GM23338 (cell line): ENCODE measurements at regions not wholly inside any gene's neighbourhood (a gene's known extent, or its start where the extent isn't known, plus 50 kb on each side); places are given as distances from the start of the nearest gene placed in this dataset.

Experiments
- ATAC-seq: fragments of 200-7000 bp; cut with Tn5 transposase; 3 replicates; pipeline ENCODE4 v1.9.1; 2020
- DNase-seq: peaks from one replicate; pipeline ENCODE4 v3.0.0-alpha.2; 2015; ENCODE audit warnings: low spot score
- H2AFZ ChIP-seq: fragments of 200-600 bp; sonication (generic); 2 replicates; pipeline ENCODE4 v1.8.0; 2016; ENCODE audit warnings: antibody characterized with exemption, mild to moderate bottlenecking, moderate library complexity
- H3F3A ChIP-seq: fragments of 200-600 bp; sonication (generic); replicated peaks from 2 replicates; pipeline ENCODE4 v1.8.0; 2017; ENCODE audit warnings: antibody characterized with exemption, mixed run types, low read depth
- H3K27ac ChIP-seq: fragments of 200-600 bp; sonication (generic); 2 replicates; pipeline ENCODE4 v1.6.1; 2016; ENCODE audit warnings: low read depth
- H3K27me3 ChIP-seq: fragments of 200-600 bp; sonication (generic); 2 replicates; pipeline ENCODE4 v1.8.0; 2016; ENCODE audit warnings: mild to moderate bottlenecking, mixed run types, moderate library complexity; ENCODE audit not compliant: insufficient read depth
- H3K36me3 ChIP-seq: fragments of 200-600 bp; sonication (generic); 2 replicates; pipeline ENCODE4 v1.8.0; 2016; ENCODE audit warnings: mild to moderate bottlenecking; ENCODE audit not compliant: insufficient read depth
- H3K4me1 ChIP-seq: fragments of 200-600 bp; sonication (generic); 2 replicates; pipeline ENCODE4 v1.8.0; 2016; ENCODE audit warnings: mild to moderate bottlenecking, moderate library complexity; ENCODE audit not compliant: insufficient read depth
- H3K4me2 ChIP-seq: fragments of 200-600 bp; sonication (generic); 2 replicates; pipeline ENCODE4 v1.7.1; 2017; ENCODE audit warnings: mixed run types
- H3K4me3 ChIP-seq: fragments of 200-600 bp; sonication (generic); 2 replicates; pipeline ENCODE4 v1.6.1; 2016; ENCODE audit warnings: mixed run types
- H3K79me2 ChIP-seq: fragments of 200-600 bp; sonication (generic); replicated peaks from 2 replicates; pipeline ENCODE4 v1.8.0; 2017; ENCODE audit warnings: mild to moderate bottlenecking; ENCODE audit not compliant: insufficient read depth
- H3K9me2 ChIP-seq: fragments of 200-600 bp; sonication (generic); 2 replicates; pipeline ENCODE4 v1.8.0; 2017; ENCODE audit not compliant: insufficient read depth
- H4K20me1 ChIP-seq: fragments of 200-600 bp; sonication (generic); replicated peaks from 2 replicates; pipeline ENCODE4 v1.8.0; 2017; ENCODE audit warnings: mild to moderate bottlenecking; ENCODE audit not compliant: insufficient read depth
- H3K27ac Mint-ChIP-seq: 2 replicates; pipeline ENCODE4 v1.8.0; 2020; ENCODE audit warnings: inconsistent platforms, mild to moderate bottlenecking, moderate library complexity, mixed read lengths
- H3K27me3 Mint-ChIP-seq: 3 replicates; pipeline ENCODE4 v1.8.0; 2022; ENCODE audit warnings: low read depth, mild to moderate bottlenecking, moderate library complexity, mixed read lengths, inconsistent platforms; ENCODE audit not compliant: insufficient read depth, poor library complexity
- H3K36me3 Mint-ChIP-seq: 3 replicates; pipeline ENCODE4 v1.8.0; 2021; ENCODE audit warnings: low read depth, mild to moderate bottlenecking, inconsistent platforms, moderate library complexity, mixed read lengths
- H3K4me1 Mint-ChIP-seq: 3 replicates; pipeline ENCODE4 v1.8.0; 2020; ENCODE audit warnings: mild to moderate bottlenecking, inconsistent platforms, mixed read lengths
- H3K4me3 Mint-ChIP-seq: 3 replicates; pipeline ENCODE4 v1.8.0; 2021; ENCODE audit warnings: moderate library complexity, mild to moderate bottlenecking, inconsistent platforms, mixed read lengths
- H3K9me3 Mint-ChIP-seq: 3 replicates; pipeline ENCODE4 v1.8.0; 2020; ENCODE audit warnings: moderate library complexity, mild to moderate bottlenecking, inconsistent platforms, mixed read lengths
- CREB1 ChIP-seq: fragments of 250-450 bp; sonication (Bioruptor Pico); IDR thresholded peaks from 2 replicates; pipeline ENCODE4 v1.5.0; 2020; ENCODE audit warnings: low read depth, mild to moderate bottlenecking, moderate library complexity
- EZH2 ChIP-seq: fragments of 200-600 bp; sonication (generic); IDR thresholded peaks from one replicate; pipeline ENCODE4 v1.8.0; 2017; ENCODE audit warnings: antibody characterized with exemption, mild to moderate bottlenecking, low read depth; ENCODE audit not compliant: unreplicated experiment
- EZH2phosphoT487 ChIP-seq: fragments of 200-600 bp; sonication (generic); IDR thresholded peaks from one replicate; pipeline ENCODE4 v1.8.1; 2018; ENCODE audit warnings: antibody characterized with exemption; ENCODE audit not compliant: unreplicated experiment
- JUNB ChIP-seq: IDR thresholded peaks from one replicate; pipeline ENCODE4 v1.6.1; 2016; ENCODE audit warnings: antibody characterized with exemption; ENCODE audit not compliant: unreplicated experiment
- NANOG ChIP-seq: IDR thresholded peaks from 2 replicates; pipeline ENCODE4 v1.6.1; 2016; ENCODE audit warnings: antibody characterized with exemption, borderline replicate concordance
- STAT1 ChIP-seq: IDR thresholded peaks from one replicate; pipeline ENCODE4 v1.6.1; 2016; ENCODE audit warnings: antibody characterized with exemption; ENCODE audit not compliant: unreplicated experiment
- ZNF114 ChIP-seq: fragments of 250-450 bp; sonication (Bioruptor Pico); IDR thresholded peaks from 2 replicates; pipeline ENCODE4 v1.5.0; 2020; ENCODE audit warnings: mild to moderate bottlenecking, moderate library complexity
- TF ChIP-seq, protein P1 (sequence below): fragments of 250-450 bp; sonication (Bioruptor Pico); IDR thresholded peaks from 2 replicates; pipeline ENCODE4 v1.5.0; 2020; ENCODE audit warnings: mild to moderate bottlenecking, moderate library complexity
- TF ChIP-seq, protein P2 (sequence below), 2 experiments: fragments of 200-600 bp in 1 of 2; sonication (generic) in 1 of 2; conservative IDR thresholded peaks; 2 replicates each; pipeline versions ENCODE4 v1.5.1 to v1.6.1; 2016 to 2017; ENCODE audit warnings: antibody characterized with exemption in 2 of 2, low read depth in 2 of 2, mild to moderate bottlenecking in 2 of 2, moderate library complexity in 1 of 2

DNA sequence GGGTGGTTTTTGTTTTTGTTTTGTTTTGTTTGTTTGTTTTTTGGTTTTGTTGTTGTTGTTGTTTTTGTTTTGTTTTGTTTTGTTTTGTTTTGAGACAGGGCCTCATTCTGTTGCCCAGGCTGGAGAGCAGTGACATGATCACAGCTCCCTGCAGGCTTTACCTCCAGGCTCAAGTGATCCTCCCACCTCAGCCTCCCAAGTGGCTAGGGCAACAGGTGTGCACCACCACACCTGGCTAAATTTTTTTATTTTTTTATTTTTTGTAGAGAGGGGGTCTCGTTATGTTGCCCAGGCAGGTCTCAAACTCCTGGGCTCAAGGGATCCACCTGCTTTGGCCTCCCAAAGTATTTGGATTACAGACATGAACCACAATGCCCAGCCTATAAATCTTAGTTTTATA is 115.9 kb upstream of the NFE2L3 start (continued):
- TF ChIP-seq, protein P1, sequence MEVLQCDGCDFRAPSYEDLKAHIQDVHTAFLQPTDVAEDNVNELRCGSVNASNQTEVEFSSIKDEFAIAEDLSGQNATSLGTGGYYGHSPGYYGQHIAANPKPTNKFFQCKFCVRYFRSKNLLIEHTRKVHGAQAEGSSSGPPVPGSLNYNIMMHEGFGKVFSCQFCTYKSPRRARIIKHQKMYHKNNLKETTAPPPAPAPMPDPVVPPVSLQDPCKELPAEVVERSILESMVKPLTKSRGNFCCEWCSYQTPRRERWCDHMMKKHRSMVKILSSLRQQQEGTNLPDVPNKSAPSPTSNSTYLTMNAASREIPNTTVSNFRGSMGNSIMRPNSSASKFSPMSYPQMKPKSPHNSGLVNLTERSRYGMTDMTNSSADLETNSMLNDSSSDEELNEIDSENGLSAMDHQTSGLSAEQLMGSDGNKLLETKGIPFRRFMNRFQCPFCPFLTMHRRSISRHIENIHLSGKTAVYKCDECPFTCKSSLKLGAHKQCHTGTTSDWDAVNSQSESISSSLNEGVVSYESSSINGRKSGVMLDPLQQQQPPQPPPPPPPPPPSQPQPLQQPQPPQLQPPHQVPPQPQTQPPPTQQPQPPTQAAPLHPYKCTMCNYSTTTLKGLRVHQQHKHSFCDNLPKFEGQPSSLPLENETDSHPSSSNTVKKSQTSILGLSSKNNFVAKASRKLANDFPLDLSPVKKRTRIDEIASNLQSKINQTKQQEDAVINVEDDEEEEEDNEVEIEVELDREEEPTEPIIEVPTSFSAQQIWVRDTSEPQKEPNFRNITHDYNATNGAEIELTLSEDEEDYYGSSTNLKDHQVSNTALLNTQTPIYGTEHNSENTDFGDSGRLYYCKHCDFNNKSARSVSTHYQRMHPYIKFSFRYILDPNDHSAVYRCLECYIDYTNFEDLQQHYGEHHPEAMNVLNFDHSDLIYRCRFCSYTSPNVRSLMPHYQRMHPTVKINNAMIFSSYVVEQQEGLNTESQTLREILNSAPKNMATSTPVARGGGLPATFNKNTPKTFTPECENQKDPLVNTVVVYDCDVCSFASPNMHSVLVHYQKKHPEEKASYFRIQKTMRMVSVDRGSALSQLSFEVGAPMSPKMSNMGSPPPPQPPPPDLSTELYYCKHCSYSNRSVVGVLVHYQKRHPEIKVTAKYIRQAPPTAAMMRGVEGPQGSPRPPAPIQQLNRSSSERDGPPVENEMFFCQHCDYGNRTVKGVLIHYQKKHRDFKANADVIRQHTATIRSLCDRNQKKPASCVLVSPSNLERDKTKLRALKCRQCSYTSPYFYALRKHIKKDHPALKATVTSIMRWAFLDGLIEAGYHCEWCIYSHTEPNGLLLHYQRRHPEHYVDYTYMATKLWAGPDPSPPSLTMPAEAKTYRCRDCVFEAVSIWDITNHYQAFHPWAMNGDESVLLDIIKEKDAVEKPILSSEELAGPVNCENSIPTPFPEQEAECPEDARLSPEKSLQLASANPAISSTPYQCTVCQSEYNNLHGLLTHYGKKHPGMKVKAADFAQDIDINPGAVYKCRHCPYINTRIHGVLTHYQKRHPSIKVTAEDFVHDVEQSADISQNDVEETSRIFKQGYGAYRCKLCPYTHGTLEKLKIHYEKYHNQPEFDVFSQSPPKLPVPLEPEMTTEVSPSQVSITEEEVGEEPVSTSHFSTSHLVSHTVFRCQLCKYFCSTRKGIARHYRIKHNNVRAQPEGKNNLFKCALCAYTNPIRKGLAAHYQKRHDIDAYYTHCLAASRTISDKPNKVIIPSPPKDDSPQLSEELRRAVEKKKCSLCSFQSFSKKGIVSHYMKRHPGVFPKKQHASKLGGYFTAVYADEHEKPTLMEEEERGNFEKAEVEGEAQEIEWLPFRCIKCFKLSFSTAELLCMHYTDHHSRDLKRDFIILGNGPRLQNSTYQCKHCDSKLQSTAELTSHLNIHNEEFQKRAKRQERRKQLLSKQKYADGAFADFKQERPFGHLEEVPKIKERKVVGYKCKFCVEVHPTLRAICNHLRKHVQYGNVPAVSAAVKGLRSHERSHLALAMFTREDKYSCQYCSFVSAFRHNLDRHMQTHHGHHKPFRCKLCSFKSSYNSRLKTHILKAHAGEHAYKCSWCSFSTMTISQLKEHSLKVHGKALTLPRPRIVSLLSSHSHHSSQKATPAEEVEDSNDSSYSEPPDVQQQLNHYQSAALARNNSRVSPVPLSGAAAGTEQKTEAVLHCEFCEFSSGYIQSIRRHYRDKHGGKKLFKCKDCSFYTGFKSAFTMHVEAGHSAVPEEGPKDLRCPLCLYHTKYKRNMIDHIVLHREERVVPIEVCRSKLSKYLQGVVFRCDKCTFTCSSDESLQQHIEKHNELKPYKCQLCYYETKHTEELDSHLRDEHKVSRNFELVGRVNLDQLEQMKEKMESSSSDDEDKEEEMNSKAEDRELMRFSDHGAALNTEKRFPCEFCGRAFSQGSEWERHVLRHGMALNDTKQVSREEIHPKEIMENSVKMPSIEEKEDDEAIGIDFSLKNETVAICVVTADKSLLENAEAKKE (CRISPR knock-in tag), result no peak
- TF ChIP-seq, protein P2, sequence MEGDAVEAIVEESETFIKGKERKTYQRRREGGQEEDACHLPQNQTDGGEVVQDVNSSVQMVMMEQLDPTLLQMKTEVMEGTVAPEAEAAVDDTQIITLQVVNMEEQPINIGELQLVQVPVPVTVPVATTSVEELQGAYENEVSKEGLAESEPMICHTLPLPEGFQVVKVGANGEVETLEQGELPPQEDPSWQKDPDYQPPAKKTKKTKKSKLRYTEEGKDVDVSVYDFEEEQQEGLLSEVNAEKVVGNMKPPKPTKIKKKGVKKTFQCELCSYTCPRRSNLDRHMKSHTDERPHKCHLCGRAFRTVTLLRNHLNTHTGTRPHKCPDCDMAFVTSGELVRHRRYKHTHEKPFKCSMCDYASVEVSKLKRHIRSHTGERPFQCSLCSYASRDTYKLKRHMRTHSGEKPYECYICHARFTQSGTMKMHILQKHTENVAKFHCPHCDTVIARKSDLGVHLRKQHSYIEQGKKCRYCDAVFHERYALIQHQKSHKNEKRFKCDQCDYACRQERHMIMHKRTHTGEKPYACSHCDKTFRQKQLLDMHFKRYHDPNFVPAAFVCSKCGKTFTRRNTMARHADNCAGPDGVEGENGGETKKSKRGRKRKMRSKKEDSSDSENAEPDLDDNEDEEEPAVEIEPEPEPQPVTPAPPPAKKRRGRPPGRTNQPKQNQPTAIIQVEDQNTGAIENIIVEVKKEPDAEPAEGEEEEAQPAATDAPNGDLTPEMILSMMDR (conservative IDR thresholded peaks at IDR 0.05; ENCODE audit: low read depth in 2 of 2), result no peak

DNA sequence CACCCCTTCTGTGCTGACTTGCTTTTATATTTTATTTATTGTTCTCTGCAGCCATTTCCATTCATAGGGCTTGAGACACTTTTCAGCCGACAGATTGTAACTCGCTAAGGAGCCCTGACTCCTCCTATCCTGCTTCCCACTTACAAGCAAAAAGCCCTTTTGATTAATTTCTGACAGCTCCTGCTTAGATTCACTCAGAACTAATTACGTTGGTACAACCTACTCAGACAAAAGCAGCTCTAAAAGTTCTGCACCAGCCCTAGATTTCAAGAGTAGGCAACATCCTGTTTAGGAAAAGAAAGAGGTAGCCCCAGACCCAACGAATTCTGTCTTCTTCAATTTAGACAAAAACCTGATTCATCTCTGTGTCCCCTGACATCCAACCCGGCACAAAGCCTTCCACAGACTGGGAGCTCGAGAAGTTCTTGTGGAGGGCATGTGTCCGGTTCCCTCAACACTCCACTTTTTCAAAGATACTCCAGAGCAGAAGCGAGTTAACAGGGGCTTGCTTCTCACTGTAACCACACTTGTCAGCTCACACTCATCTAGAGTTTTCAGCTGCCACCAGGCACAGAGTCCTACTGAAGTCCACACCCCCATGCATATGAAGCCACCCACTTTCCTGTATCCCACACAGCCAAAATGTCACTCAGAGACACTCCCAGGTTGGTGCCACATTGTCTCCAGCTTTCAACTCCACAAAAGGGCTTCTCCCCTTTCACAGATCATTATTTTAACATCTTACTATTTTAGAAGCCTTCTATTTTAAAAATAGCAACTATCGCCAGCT is 113.6 kb upstream of the NFE2L3 start:
- Histone ChIP-seq H3K27ac (no peak overlapping the region), H2AFZ (no peak overlapping the region), H3K4me2 (no peak overlapping the region), H3K36me3 (no peaks in the 10 kb centered on the region), H3F3A (no peaks in the 10 kb centered on the region), H3K4me1 (no peaks in the 10 kb centered on the region), H3K4me3 (no peak overlapping the region), H4K20me1 (no peaks in the 10 kb centered on the region), H3K9me2 (no peaks in the 10 kb centered on the region), H3K27me3 (no peaks in the 10 kb centered on the region), H3K79me2 (no peaks in the 10 kb centered on the region)
- DNase-seq, result no peak
- Mint-ChIP-seq H3K4me3 (no peak overlapping the region), H3K27ac (no peak overlapping the region), H3K27me3 (no peaks in the 10 kb centered on the region), H3K9me3 (no peaks in the 10 kb centered on the region), H3K4me1 (no peaks in the 10 kb centered on the region), H3K36me3 (no peaks in the 10 kb centered on the region)
- ATAC-seq, result no peak
- no peak for TF ChIP-seq STAT1
- TF ChIP-seq JUNB, result no peak
- no peak for TF ChIP-seq EZH2
- TF ChIP-seq ZNF114, result no peak
- no peak for TF ChIP-seq CREB1 (CRISPR knock-in tag)
- TF ChIP-seq EZH2phosphoT487, result no peak
- no peak for TF ChIP-seq NANOG
